Mesendoderm (in vitro differentiated cells): ENCODE measurements at regions not wholly inside any gene's neighbourhood (a gene's known extent, or its start where the extent isn't known, plus 50 kb on each side); places are given as distances from the start of the nearest gene placed in this dataset.

ENCODE experiments used
- DNase-seq: peaks from one replicate; pipeline ENCODE4 v3.0.0; 2013
- H2AK5ac ChIP-seq: 2 replicates; pipeline ENCODE4 v1.6.1; 2013; ENCODE audit warnings: low read length, inconsistent platforms
- H2BK120ac ChIP-seq: 2 replicates; pipeline ENCODE4 v1.6.1; 2013; ENCODE audit warnings: low read depth, mild to moderate bottlenecking, low read length, moderate library complexity, mixed read lengths
- H2BK15ac ChIP-seq: replicated peaks from 2 replicates; pipeline ENCODE4 v1.6.1; 2013; ENCODE audit warnings: low read depth, mild to moderate bottlenecking, moderate library complexity
- H2BK5ac ChIP-seq: 2 replicates; pipeline ENCODE4 v1.6.1; 2013; ENCODE audit warnings: low read length, inconsistent platforms
- H3K18ac ChIP-seq: 2 replicates; pipeline ENCODE4 v1.6.1; 2013; ENCODE audit warnings: mild to moderate bottlenecking, low read length, mixed read lengths
- H3K23ac ChIP-seq: one replicate; pipeline ENCODE4 v1.6.1; 2013; ENCODE audit warnings: low read length
- H3K27ac ChIP-seq: 2 replicates; pipeline ENCODE4 v1.5.1; 2013; ENCODE audit warnings: low read depth, mild to moderate bottlenecking, inconsistent platforms, low read length, moderate library complexity
- H3K27me3 ChIP-seq: 2 replicates; pipeline ENCODE4 v1.6.1; 2013; ENCODE audit warnings: low read length, control low read depth, mild to moderate bottlenecking, inconsistent platforms; ENCODE audit not compliant: insufficient read depth, poor library complexity
- H3K36me3 ChIP-seq: 2 replicates; pipeline ENCODE4 v1.6.1; 2013; ENCODE audit warnings: low read length, inconsistent platforms; ENCODE audit not compliant: control insufficient read depth, insufficient read depth
- H3K4ac ChIP-seq: one replicate; pipeline ENCODE4 v1.6.1; 2013; ENCODE audit warnings: low read depth, mild to moderate bottlenecking, low read length, moderate library complexity
- H3K4me1 ChIP-seq: 2 replicates; pipeline ENCODE4 v1.6.1; 2013; ENCODE audit warnings: low read depth, low read length, inconsistent platforms; ENCODE audit not compliant: control insufficient read depth
- H3K4me2 ChIP-seq: 2 replicates; pipeline ENCODE4 v1.6.1; 2013; ENCODE audit warnings: low read length
- H3K4me3 ChIP-seq: 2 replicates; pipeline ENCODE4 v1.5.1; 2013; ENCODE audit warnings: mild to moderate bottlenecking, low read length
- H3K56ac ChIP-seq: one replicate; pipeline ENCODE4 v1.6.1; 2013; ENCODE audit warnings: low read length
- H3K79me1 ChIP-seq: 2 replicates; pipeline ENCODE4 v1.6.1; 2013; ENCODE audit warnings: low read length, inconsistent platforms
- H3K79me2 ChIP-seq: 2 replicates; pipeline ENCODE4 v1.6.1; 2013; ENCODE audit warnings: mild to moderate bottlenecking, low read length; ENCODE audit not compliant: control insufficient read depth, insufficient read depth
- H3K9ac ChIP-seq: 2 replicates; pipeline ENCODE4 v1.6.1; 2013; ENCODE audit warnings: low read length, inconsistent platforms
- H4K5ac ChIP-seq: one replicate; pipeline ENCODE4 v1.6.1; 2013; ENCODE audit warnings: low read length
- H4K8ac ChIP-seq: one replicate; pipeline ENCODE4 v1.6.1; 2013; ENCODE audit warnings: low read depth, mild to moderate bottlenecking, control low read depth, low read length, moderate library complexity
- WGBS: extraction: QIAGEN DNeasy Blood & Tissue Kit; methylation state at CpG from one replicate; pipeline ENCODE4 v1.1.7; 2013; ENCODE audit warnings: low lambda C conversion rate, missing lambda C conversion rate; ENCODE audit not compliant: insufficient coverage; ENCODE audit errors: extremely low coverage; 5-methylcytosine and 5-hydroxymethylcytosine counted together

- Histone ChIP-seq H3K27me3 (no peaks in the 10 kb centered on the region), H3K56ac (no peak overlapping the region), H3K4ac (no peak overlapping the region), H3K23ac (no peak overlapping the region), H3K4me1 (no peaks in the 10 kb centered on the region), H3K27ac (no peak overlapping the region), H2BK15ac (no peak overlapping the region), H2BK5ac (no peak overlapping the region), H3K9ac (no peak overlapping the region), H3K36me3 (no peaks in the 10 kb centered on the region), H2AK5ac (no peak overlapping the region), H2BK120ac (no peak overlapping the region), H3K4me3 (no peak overlapping the region), H4K8ac (no peak overlapping the region), H3K4me2 (no peak overlapping the region), H3K79me2 (no peaks in the 10 kb centered on the region), H3K79me1 (no peaks in the 10 kb centered on the region), H4K5ac (no peak overlapping the region), H3K18ac (no peak overlapping the region)
- DNase-seq = no peak
Observed at GRCh38 chr3:34381243-34381642, 582.8 kb downstream of the PDCD6IP start.

GRCh38 chr3:34382859-34383258 lies 584.4 kb downstream of the PDCD6IP start:
- Histone ChIP-seq H2BK15ac (no peak overlapping the region), H3K27me3 (no peaks in the 10 kb centered on the region), H4K5ac (no peak overlapping the region), H3K4me1 (no peaks in the 10 kb centered on the region), H3K4me2 (no peak overlapping the region), H3K9ac (no peak overlapping the region), H2BK120ac (no peak overlapping the region), H3K56ac (no peak overlapping the region), H3K79me2 (no peaks in the 10 kb centered on the region), H3K18ac (no peak overlapping the region), H3K27ac (no peak overlapping the region), H3K23ac (no peak overlapping the region), H3K36me3 (no peaks in the 10 kb centered on the region), H3K79me1 (no peaks in the 10 kb centered on the region), H2BK5ac (no peak overlapping the region), H4K8ac (no peak overlapping the region), H3K4ac (no peak overlapping the region), H2AK5ac (no peak overlapping the region), H3K4me3 (no peak overlapping the region)
- DNase-seq = no peak
- WGBS = 100% methylated on average over 2 of the region's 3 CpGs

GRCh38 chr3:34386309-34386708 lies 587.9 kb downstream of the PDCD6IP start:
- no peak overlapping the region for H3K4me2 ChIP-seq
- H3K9ac ChIP-seq = no peak overlapping the region
- no peaks in the 10 kb centered on the region for H3K27me3 ChIP-seq
- no peak overlapping the region for H3K18ac ChIP-seq
- no peak overlapping the region for H3K56ac ChIP-seq
- no peaks in the 10 kb centered on the region for H3K79me2 ChIP-seq
- H2BK15ac ChIP-seq = no peak overlapping the region
- no peaks in the 10 kb centered on the region for H3K36me3 ChIP-seq
- H4K5ac ChIP-seq = no peak overlapping the region
- H2AK5ac ChIP-seq = no peak overlapping the region
- H3K4ac ChIP-seq = no peak overlapping the region
- H3K4me1 ChIP-seq = no peaks in the 10 kb centered on the region
- no peak overlapping the region for H3K4me3 ChIP-seq
- H3K79me1 ChIP-seq = no peaks in the 10 kb centered on the region
- no peak for DNase-seq
- no peak overlapping the region for H4K8ac ChIP-seq
- no peak overlapping the region for H2BK5ac ChIP-seq
- no peak overlapping the region for H2BK120ac ChIP-seq
- H3K27ac ChIP-seq = no peak overlapping the region
- H3K23ac ChIP-seq = no peak overlapping the region

GRCh38 chr3:34387826-34388564 lies 589.6 kb downstream of the PDCD6IP start:
- Histone ChIP-seq H3K9ac (no peak overlapping the region), H3K27me3 (no peaks in the 10 kb centered on the region), H3K23ac (no peak overlapping the region), H3K4me1 (no peaks in the 10 kb centered on the region), H3K27ac (no peak overlapping the region), H3K18ac (peak overlapping the region; percentile 51), H4K8ac (no peak overlapping the region), H2BK120ac (no peak overlapping the region), H3K4me3 (no peak overlapping the region), H4K5ac (no peak overlapping the region), H2BK5ac (no peak overlapping the region), H3K79me1 (no peaks in the 10 kb centered on the region), H3K4me2 (no peak overlapping the region), H2BK15ac (no peak overlapping the region), H2AK5ac (no peak overlapping the region), H3K56ac (no peak overlapping the region), H3K36me3 (no peaks in the 10 kb centered on the region), H3K4ac (no peak overlapping the region), H3K79me2 (no peaks in the 10 kb centered on the region)
- 100% methylated on average over 1 of the region's 7 CpGs for WGBS
- DNase-seq = peak; percentile 47

GRCh38 chr3:34388830-34389229 lies 590.4 kb downstream of the PDCD6IP start:
- H2BK120ac ChIP-seq = no peak overlapping the region
- no peak overlapping the region for H2BK5ac ChIP-seq
- no peaks in the 10 kb centered on the region for H3K79me2 ChIP-seq
- H3K18ac ChIP-seq = no peak overlapping the region
- H3K27ac ChIP-seq = no peak overlapping the region
- no peak overlapping the region for H3K23ac ChIP-seq
- no peak overlapping the region for H2BK15ac ChIP-seq
- no peak overlapping the region for H4K5ac ChIP-seq
- no peak overlapping the region for H3K4me2 ChIP-seq
- no peaks in the 10 kb centered on the region for H3K27me3 ChIP-seq
- H3K4me3 ChIP-seq = no peak overlapping the region
- DNase-seq = no peak
- H3K56ac ChIP-seq = no peak overlapping the region
- no peak overlapping the region for H3K4ac ChIP-seq
- H3K4me1 ChIP-seq = no peaks in the 10 kb centered on the region
- WGBS = no CpG with 5 or more reads among the region's 2 CpGs
- H3K9ac ChIP-seq = no peak overlapping the region
- H4K8ac ChIP-seq = no peak overlapping the region
- no peak overlapping the region for H2AK5ac ChIP-seq
- H3K79me1 ChIP-seq = no peaks in the 10 kb centered on the region
- H3K36me3 ChIP-seq = no peaks in the 10 kb centered on the region
